Loucy (cell line): ENCODE measurements at regions not wholly inside any gene's neighbourhood (a gene's known extent, or its start where the extent isn't known, plus 50 kb on each side); places are given as distances from the start of the nearest gene placed in this dataset.

Experiments
- H2AFZ ChIP-seq: fragments of 200-600 bp; sonication (generic); 2 replicates; pipeline ENCODE4 v1.6.0; 2016; ENCODE audit warnings: antibody characterized with exemption, mild to moderate bottlenecking, low read length, moderate library complexity
- H3F3A ChIP-seq: fragments of 200-600 bp; 2 replicates; pipeline ENCODE4 v1.6.0; 2016; ENCODE audit warnings: antibody characterized with exemption, low read depth, mild to moderate bottlenecking
- H3K27me3 ChIP-seq: fragments of 200-600 bp; sonication (generic); 2 replicates; pipeline ENCODE4 v1.6.1; 2014; ENCODE audit warnings: low read length, mild to moderate bottlenecking; ENCODE audit not compliant: insufficient read depth, poor library complexity, severe bottlenecking
- H3K36me3 ChIP-seq: fragments of 200-600 bp; sonication (generic); 2 replicates; pipeline ENCODE4 v1.6.1; 2016; ENCODE audit warnings: low read length; ENCODE audit not compliant: insufficient read depth
- H3K4me1 ChIP-seq: fragments of 200-600 bp; sonication (generic); 2 replicates; pipeline ENCODE4 v1.5.1; 2014; ENCODE audit warnings: low read length, mild to moderate bottlenecking; ENCODE audit not compliant: insufficient read depth, poor library complexity, severe bottlenecking
- H3K4me2 ChIP-seq: fragments of 200-600 bp; sonication (generic); 2 replicates; pipeline ENCODE4 v1.6.0; 2014; ENCODE audit warnings: antibody characterized with exemption, low read length, low read depth, mild to moderate bottlenecking; ENCODE audit not compliant: poor library complexity, severe bottlenecking
- H3K4me3 ChIP-seq: fragments of 200-600 bp; sonication (generic); 2 replicates; pipeline ENCODE4 v1.5.1; 2014; ENCODE audit warnings: low read length, mild to moderate bottlenecking, mixed read lengths; ENCODE audit not compliant: poor library complexity, severe bottlenecking
- H3K79me2 ChIP-seq: fragments of 200-600 bp; sonication (generic); 2 replicates; pipeline ENCODE4 v1.6.1; 2014; ENCODE audit warnings: low read length; ENCODE audit not compliant: insufficient read depth
- H3K9ac ChIP-seq: fragments of 200-600 bp; sonication (generic); 2 replicates; pipeline ENCODE4 v1.6.0; 2014; ENCODE audit warnings: mild to moderate bottlenecking, low read depth, low read length, moderate library complexity; ENCODE audit not compliant: poor library complexity, severe bottlenecking
- H3K9me2 ChIP-seq: fragments of 200-600 bp; sonication (generic); replicated peaks from 2 replicates; pipeline ENCODE4 v1.6.1; 2016; ENCODE audit warnings: low read depth, low read length, mixed read lengths
- H3K9me3 ChIP-seq: fragments of 200-600 bp; sonication (generic); 2 replicates; pipeline ENCODE4 v1.6.1; 2014; ENCODE audit warnings: mild to moderate bottlenecking, antibody characterized with exemption, low read length, low read depth; ENCODE audit not compliant: insufficient read depth
- H4K20me1 ChIP-seq: fragments of 200-600 bp; sonication (generic); 2 replicates; pipeline ENCODE4 v1.6.0; 2014; ENCODE audit warnings: antibody characterized with exemption, low read length, mild to moderate bottlenecking; ENCODE audit not compliant: insufficient read depth, poor library complexity, severe bottlenecking
- CTCF ChIP-seq: fragments of 200-600 bp; sonication (generic); conservative IDR thresholded peaks from 2 replicates; pipeline ENCODE4 v1.5.1; 2014; ENCODE audit warnings: mild to moderate bottlenecking, antibody characterized with exemption, low read length
- EZH2phosphoT487 ChIP-seq: fragments of 200-600 bp; IDR thresholded peaks from 2 replicates; pipeline ENCODE4 v1.6.1; 2018; ENCODE audit warnings: antibody characterized with exemption, mild to moderate bottlenecking, moderate library complexity, borderline replicate concordance

- no peaks in the 10 kb centered on the region for H3K79me2 ChIP-seq
- H3K9me2 ChIP-seq = no peaks in the 10 kb centered on the region
- H3K36me3 ChIP-seq = no peaks in the 10 kb centered on the region
- H3K4me2 ChIP-seq = no peak overlapping the region
- H3K4me3 ChIP-seq = no peak overlapping the region
- H3K27me3 ChIP-seq = no peaks in the 10 kb centered on the region
- no peaks in the 10 kb centered on the region for H4K20me1 ChIP-seq
- H3K4me1 ChIP-seq = no peaks in the 10 kb centered on the region
- no peak overlapping the region for H3K9ac ChIP-seq
- no peak for TF ChIP-seq CTCF
- no peak for TF ChIP-seq EZH2phosphoT487
- H2AFZ ChIP-seq = no peak overlapping the region
- H3K9me3 ChIP-seq = no peaks in the 10 kb centered on the region
- H3F3A ChIP-seq = no peaks in the 10 kb centered on the region
Observed at GRCh38 chr10:20492447-20492846, 404.7 kb downstream of the NEBL start.

GRCh38 chr10:20489961-20490360 lies 407.1 kb downstream of the NEBL start:
- no peak overlapping the region for H3K9ac ChIP-seq
- no peak overlapping the region for H3K4me2 ChIP-seq
- no peak overlapping the region for H3K4me3 ChIP-seq
- H3K36me3 ChIP-seq = no peaks in the 10 kb centered on the region
- H3K79me2 ChIP-seq = no peaks in the 10 kb centered on the region
- no peak overlapping the region for H2AFZ ChIP-seq
- TF ChIP-seq CTCF (no peak), EZH2phosphoT487 (no peak)
- no peaks in the 10 kb centered on the region for H3K27me3 ChIP-seq
- no peaks in the 10 kb centered on the region for H3K9me2 ChIP-seq
- no peaks in the 10 kb centered on the region for H4K20me1 ChIP-seq
- no peaks in the 10 kb centered on the region for H3K9me3 ChIP-seq
- no peaks in the 10 kb centered on the region for H3F3A ChIP-seq
- H3K4me1 ChIP-seq = no peaks in the 10 kb centered on the region

GRCh38 chr10:20486791-20487190 lies 410.3 kb downstream of the NEBL start:
- Histone ChIP-seq H3K4me3 (no peak overlapping the region), H3K4me2 (no peak overlapping the region), H3K36me3 (no peaks in the 10 kb centered on the region), H3K4me1 (no peaks in the 10 kb centered on the region), H3K9ac (no peak overlapping the region), H3K9me2 (no peaks in the 10 kb centered on the region), H3K27me3 (no peaks in the 10 kb centered on the region), H3K79me2 (no peaks in the 10 kb centered on the region), H3F3A (no peaks in the 10 kb centered on the region), H3K9me3 (no peaks in the 10 kb centered on the region), H2AFZ (no peak overlapping the region), H4K20me1 (no peaks in the 10 kb centered on the region)
- no peak for TF ChIP-seq CTCF
- TF ChIP-seq EZH2phosphoT487 = no peak
